OCI-LY3 (cell line): ENCODE measurements at regions not wholly inside any gene's neighbourhood (a gene's known extent, or its start where the extent isn't known, plus 50 kb on each side); places are given as distances from the start of the nearest gene placed in this dataset.

Experiments
- CTCF ChIP-seq: fragments of 200-600, 300-600 bp; sonication (generic); IDR thresholded peaks from 2 replicates; pipeline ENCODE4 v1.5.1; 2014; ENCODE audit warnings: antibody characterized with exemption, low read length, low read depth
- EZH2phosphoT487 ChIP-seq: fragments of 200-600 bp; shearing (Covaris generic); IDR thresholded peaks from 2 replicates; pipeline ENCODE4 v1.6.1; 2018; ENCODE audit warnings: antibody characterized with exemption, mixed run types, low read depth

GRCh38 chr20:55632592-55632991 is 372.7 kb downstream of the CBLN4 start:
- TF ChIP-seq CTCF = no peak
- no peak for TF ChIP-seq EZH2phosphoT487
